Effector memory CD4-positive, alpha-beta T cell (primary cell): ENCODE measurements at regions not wholly inside any gene's neighbourhood (a gene's known extent, or its start where the extent isn't known, plus 50 kb on each side); places are given as distances from the start of the nearest gene placed in this dataset.

ENCODE experiments used
- DNase-seq, 3 donors: peaks; one replicate each; pipeline ENCODE4 v3.0.0-alpha.2; 2020
- H3K27ac ChIP-seq: 2 replicates; pipeline ENCODE4 v1.7.0; 2013; ENCODE audit warnings: mild to moderate bottlenecking, low read length, moderate library complexity; ENCODE audit not compliant: insufficient read depth, poor library complexity, severe bottlenecking
- H3K27me3 ChIP-seq: replicated peaks from 2 replicates; pipeline ENCODE4 v1.7.0; 2013; ENCODE audit warnings: mild to moderate bottlenecking, low read length; ENCODE audit not compliant: insufficient read depth, control insufficient read depth, poor library complexity, severe bottlenecking
- H3K36me3 ChIP-seq: 2 replicates; pipeline ENCODE4 v1.7.0; 2013; ENCODE audit warnings: mild to moderate bottlenecking, low read length, moderate library complexity; ENCODE audit not compliant: control insufficient read depth, insufficient read depth
- H3K4me1 ChIP-seq: 2 replicates; pipeline ENCODE4 v1.7.0; 2013; ENCODE audit warnings: low read length, mild to moderate bottlenecking; ENCODE audit not compliant: control insufficient read depth, insufficient read depth, poor library complexity, severe bottlenecking
- H3K4me3 ChIP-seq: 2 replicates; pipeline ENCODE4 v1.7.0; 2013; ENCODE audit warnings: low read length, low read depth, mild to moderate bottlenecking; ENCODE audit not compliant: insufficient read depth, poor library complexity, severe bottlenecking
- H3K9me3 ChIP-seq: 2 replicates; pipeline ENCODE4 v1.7.0; 2013; ENCODE audit warnings: mild to moderate bottlenecking, low read length, moderate library complexity; ENCODE audit not compliant: control insufficient read depth

DNA sequence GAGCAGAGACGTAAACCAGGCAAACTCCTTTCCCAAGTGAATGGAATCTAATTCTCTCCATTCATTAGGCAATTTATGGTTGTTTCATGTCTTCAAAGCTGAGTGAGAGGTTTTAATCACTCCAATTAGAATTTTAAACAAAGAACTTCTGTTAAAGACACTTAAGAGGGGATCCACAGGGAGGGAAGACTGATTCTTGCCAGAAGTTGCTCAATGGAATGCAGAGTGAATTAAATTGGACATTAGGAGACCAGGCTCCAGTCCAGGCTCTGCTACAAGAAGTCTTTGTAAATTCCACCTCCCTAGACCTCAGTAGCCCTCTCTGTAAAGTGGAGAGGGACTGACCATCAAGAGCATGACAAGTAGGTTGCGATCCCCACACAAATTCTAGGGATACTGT, 130.7 kb upstream of the TMEM72 start:
- Histone ChIP-seq H3K4me3 (no peak overlapping the region), H3K27ac (no peak overlapping the region), H3K9me3 (no peaks in the 10 kb centered on the region), H3K4me1 (no peaks in the 10 kb centered on the region), H3K27me3 (no peaks in the 10 kb centered on the region), H3K36me3 (no peaks in the 10 kb centered on the region)
- no peak for DNase-seq

DNA sequence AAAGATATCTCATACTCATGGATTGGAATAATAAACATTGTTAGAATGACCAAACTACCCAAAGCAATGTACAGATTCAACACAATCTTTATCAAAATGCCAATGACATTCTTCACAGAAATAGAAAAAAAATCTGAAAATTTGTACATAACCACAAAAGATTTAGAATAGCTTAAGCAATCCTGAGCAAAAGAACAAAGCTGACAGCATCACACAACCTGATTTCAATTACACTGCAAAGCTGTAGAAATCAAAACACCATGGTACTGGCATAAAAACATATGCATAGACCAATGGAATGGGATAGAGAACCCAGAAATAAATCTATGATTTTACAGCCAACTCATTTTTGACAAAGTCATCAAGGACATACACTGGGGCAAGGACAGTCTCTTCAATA, 130.0 kb upstream of the TMEM72 start:
- no peak for DNase-seq
- Histone ChIP-seq H3K4me3 (no peak overlapping the region), H3K27ac (no peak overlapping the region), H3K27me3 (no peaks in the 10 kb centered on the region), H3K9me3 (no peaks in the 10 kb centered on the region), H3K36me3 (no peaks in the 10 kb centered on the region), H3K4me1 (no peaks in the 10 kb centered on the region)

- Histone ChIP-seq H3K9me3 (no peaks in the 10 kb centered on the region), H3K27ac (no peak overlapping the region), H3K27me3 (no peaks in the 10 kb centered on the region), H3K4me3 (no peak overlapping the region), H3K4me1 (no peaks in the 10 kb centered on the region), H3K36me3 (no peaks in the 10 kb centered on the region)
- DNase-seq, result no peak
These were observed 124.8 kb upstream of the TMEM72 start for GRCh38 chr10:44786286-44786850.

- Histone ChIP-seq H3K27ac (no peak overlapping the region), H3K9me3 (no peaks in the 10 kb centered on the region), H3K27me3 (no peaks in the 10 kb centered on the region), H3K36me3 (no peaks in the 10 kb centered on the region), H3K4me1 (no peaks in the 10 kb centered on the region), H3K4me3 (no peak overlapping the region)
- DNase-seq, result no peak
These were observed 123.6 kb upstream of the TMEM72 start for GRCh38 chr10:44787480-44788075.

DNA sequence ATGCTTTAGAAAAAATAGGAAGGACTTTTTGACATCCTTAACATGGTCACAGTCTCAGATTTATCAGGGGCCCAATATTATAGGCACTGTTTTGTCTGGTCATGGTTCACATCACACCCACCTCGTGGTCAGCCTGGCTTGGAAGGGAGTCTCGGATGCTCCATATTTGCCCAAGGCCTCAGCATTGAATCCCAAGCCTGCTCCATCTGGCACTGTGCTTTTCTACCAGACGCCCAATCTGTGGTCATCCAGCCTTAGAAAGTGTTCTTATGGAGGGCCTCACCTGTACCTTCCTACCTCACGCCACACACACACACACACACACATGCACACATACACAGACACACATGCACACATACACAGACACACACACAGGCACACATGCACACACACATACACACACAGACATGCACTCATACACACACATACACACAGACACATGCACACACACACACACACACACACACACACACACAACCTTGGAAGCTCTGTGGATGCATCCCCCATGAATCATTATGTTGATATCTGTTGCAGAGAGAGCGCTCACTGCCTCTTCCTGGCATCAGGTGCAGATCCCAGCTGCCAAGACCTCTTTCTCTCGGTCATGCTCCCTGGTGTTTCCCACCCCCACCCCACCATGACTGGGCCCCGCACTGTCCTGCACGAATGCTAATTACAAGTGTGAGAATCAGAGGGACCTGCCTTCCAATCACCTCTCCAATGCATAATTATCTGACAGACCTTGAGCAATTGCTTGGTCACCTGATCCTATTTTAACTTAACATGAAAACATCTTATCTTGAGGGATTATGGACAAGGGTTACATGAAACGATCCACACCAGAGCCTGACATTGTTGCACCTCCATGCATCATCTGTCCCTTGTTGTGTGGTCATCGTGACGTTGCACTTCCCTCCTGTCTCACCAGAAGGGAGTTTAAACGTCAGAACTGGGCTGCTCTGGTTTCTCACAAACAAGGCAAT, 122.7 kb upstream of the TMEM72 start:
- no peak overlapping the region for H3K4me3 ChIP-seq
- no peaks in the 10 kb centered on the region for H3K9me3 ChIP-seq
- DNase-seq, result no peak
- no peaks in the 10 kb centered on the region for H3K4me1 ChIP-seq
- no peaks in the 10 kb centered on the region for H3K36me3 ChIP-seq
- no peaks in the 10 kb centered on the region for H3K27me3 ChIP-seq
- no peak overlapping the region for H3K27ac ChIP-seq

DNA sequence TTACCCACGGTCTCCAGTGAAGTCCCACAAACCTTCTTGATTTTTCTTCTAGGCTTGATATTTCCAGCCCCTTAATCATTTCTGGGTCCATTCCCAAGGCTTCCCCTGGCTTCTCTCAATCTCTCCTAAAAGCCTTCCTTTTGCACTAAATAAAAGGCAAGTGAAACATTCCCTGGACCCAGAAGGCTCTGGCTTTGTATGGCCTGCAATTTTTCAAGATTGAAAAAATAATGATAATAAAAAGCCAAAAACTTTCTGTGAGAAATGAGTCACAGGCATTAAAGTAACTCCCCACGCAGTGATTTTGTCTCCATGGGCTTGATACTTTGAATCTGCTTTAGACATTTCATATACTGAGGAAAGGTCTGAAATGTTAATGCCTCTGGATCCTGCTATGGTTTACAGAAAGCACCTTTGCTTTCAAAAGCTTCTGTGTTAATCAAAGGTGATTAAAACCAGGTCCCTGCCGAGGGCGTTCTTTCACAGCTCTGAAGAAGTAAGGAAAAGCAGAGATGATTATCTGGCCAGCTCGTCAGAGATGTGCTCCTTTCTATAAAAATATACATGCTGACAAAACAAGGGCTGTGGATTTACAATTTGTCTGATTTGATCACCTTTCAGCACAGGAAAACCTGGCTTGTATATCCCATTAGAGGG, 118.9 kb upstream of the TMEM72 start:
- Histone ChIP-seq H3K4me1 (no peaks in the 10 kb centered on the region), H3K27ac (no peak overlapping the region), H3K4me3 (no peak overlapping the region), H3K36me3 (no peaks in the 10 kb centered on the region), H3K27me3 (no peaks in the 10 kb centered on the region), H3K9me3 (no peaks in the 10 kb centered on the region)
- DNase-seq, result no peak

DNA sequence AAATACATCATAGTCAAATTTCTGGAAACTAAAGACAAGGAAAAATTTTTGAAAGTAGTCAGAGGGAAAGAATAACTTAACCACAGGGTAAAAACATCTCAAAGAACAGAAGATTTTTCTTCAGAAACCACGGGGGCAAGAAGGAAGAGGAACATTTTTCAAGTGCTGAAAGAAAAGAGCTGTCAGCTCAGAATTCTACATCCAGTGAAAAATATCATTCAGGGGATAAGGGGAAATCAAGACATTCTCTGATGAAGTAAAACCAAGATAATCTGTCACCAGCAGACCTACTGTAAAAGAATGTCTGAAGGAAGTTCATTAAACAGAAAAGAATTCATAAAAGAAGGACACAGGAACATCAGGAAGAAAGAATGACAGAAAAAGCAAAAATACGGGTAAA, 111.2 kb upstream of the TMEM72 start:
- Histone ChIP-seq H3K27me3 (no peaks in the 10 kb centered on the region), H3K9me3 (no peaks in the 10 kb centered on the region), H3K36me3 (no peaks in the 10 kb centered on the region), H3K27ac (no peak overlapping the region), H3K4me1 (no peaks in the 10 kb centered on the region), H3K4me3 (no peak overlapping the region)
- DNase-seq, result no peak

GRCh38 chr10:44801383-44802327, 109.5 kb upstream of the TMEM72 start:
- Histone ChIP-seq H3K27me3 (no peaks in the 10 kb centered on the region), H3K9me3 (no peaks in the 10 kb centered on the region), H3K4me1 (no peaks in the 10 kb centered on the region), H3K4me3 (no peak overlapping the region), H3K36me3 (no peaks in the 10 kb centered on the region), H3K27ac (no peak overlapping the region)
- no peak for DNase-seq

DNA sequence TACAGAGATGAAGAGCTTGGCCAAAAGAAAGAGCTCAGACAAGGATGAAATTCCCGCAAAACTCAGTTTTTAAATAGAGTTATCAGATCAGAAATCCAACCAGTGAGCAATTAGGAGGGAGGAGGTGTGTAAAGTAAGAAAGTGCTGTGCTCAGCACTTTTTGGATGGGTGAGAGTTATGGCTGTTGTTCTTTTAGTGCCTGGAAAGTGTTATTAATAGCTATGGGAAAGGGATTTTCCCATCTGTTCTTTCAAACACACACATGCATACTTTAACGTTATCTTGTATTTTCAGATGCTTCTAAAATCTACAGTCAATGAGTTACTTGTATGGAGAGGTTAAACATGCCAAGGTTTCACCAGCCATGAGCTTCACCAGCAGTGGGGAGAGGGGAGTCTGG, 107.3 kb upstream of the TMEM72 start:
- Histone ChIP-seq H3K4me1 (no peaks in the 10 kb centered on the region), H3K27me3 (no peaks in the 10 kb centered on the region), H3K9me3 (no peaks in the 10 kb centered on the region), H3K4me3 (no peak overlapping the region), H3K27ac (no peak overlapping the region), H3K36me3 (no peaks in the 10 kb centered on the region)
- no peak for DNase-seq
